DND-41 (cell line): ENCODE measurements at regions not wholly inside any gene's neighbourhood (a gene's known extent, or its start where the extent isn't known, plus 50 kb on each side); places are given as distances from the start of the nearest gene placed in this dataset.

Experiments used
- ATAC-seq: fragments of 200-7000 bp; cut with Tn5 transposase; 3 replicates; pipeline ENCODE4 v1.9.1; 2021; ENCODE audit warnings: low read depth; ENCODE audit not compliant: insufficient read depth
- DNase-seq: peaks from one replicate; pipeline ENCODE4 v3.0.0-alpha.2; 2020
- H2AFZ ChIP-seq: 2 replicates; pipeline ENCODE4 v1.6.0; 2012; ENCODE audit warnings: low read depth, low read length
- H3K27ac ChIP-seq: 2 replicates; pipeline ENCODE4 v1.5.1; 2012; ENCODE audit warnings: low read length, inconsistent platforms
- H3K27me3 ChIP-seq: fragments of 200-600 bp; sonication (generic); 2 replicates; pipeline ENCODE4 v1.6.0; 2012; ENCODE audit warnings: low read length, mild to moderate bottlenecking, inconsistent platforms; ENCODE audit not compliant: insufficient read depth, poor library complexity
- H3K36me3 ChIP-seq: 2 replicates; pipeline ENCODE4 v1.5.1; 2012; ENCODE audit warnings: low read length, inconsistent platforms; ENCODE audit not compliant: insufficient read depth
- H3K4me1 ChIP-seq: 2 replicates; pipeline ENCODE4 v1.5.1; 2012; ENCODE audit warnings: mild to moderate bottlenecking, low read length; ENCODE audit not compliant: insufficient read depth
- H3K4me2 ChIP-seq: 2 replicates; pipeline ENCODE4 v1.6.0; 2012; ENCODE audit warnings: mild to moderate bottlenecking, moderate library complexity, low read length, inconsistent platforms; ENCODE audit not compliant: insufficient read depth
- H3K4me3 ChIP-seq, 2 experiments: fragments of 200-600 bp in 1 of 2; shearing (Covaris generic) in 1 of 2; 2 replicates each; pipeline ENCODE4 v1.5.1; 2012 to 2016; ENCODE audit warnings: inconsistent platforms in 2 of 2, low read length in 2 of 2, mild to moderate bottlenecking in 2 of 2, low read depth in 1 of 2, moderate library complexity in 1 of 2
- H3K79me2 ChIP-seq: 2 replicates; pipeline ENCODE4 v1.6.0; 2012; ENCODE audit warnings: low read length, inconsistent platforms; ENCODE audit not compliant: insufficient read depth
- H3K9ac ChIP-seq: 2 replicates; pipeline ENCODE4 v1.6.0; 2012; ENCODE audit warnings: low read depth, mild to moderate bottlenecking, inconsistent platforms, low read length, moderate library complexity
- H3K9me3 ChIP-seq: 2 replicates; pipeline ENCODE4 v1.5.1; 2012; ENCODE audit warnings: low read length, moderate library complexity, mild to moderate bottlenecking, inconsistent platforms; ENCODE audit not compliant: insufficient read depth, severe bottlenecking
- H4K20me1 ChIP-seq: 2 replicates; pipeline ENCODE4 v1.6.0; 2012; ENCODE audit warnings: low read length; ENCODE audit not compliant: insufficient read depth
- CTCF ChIP-seq: IDR thresholded peaks from 2 replicates; pipeline ENCODE4 v1.5.1; 2012; ENCODE audit warnings: borderline replicate concordance, low read length, moderate library complexity, mild to moderate bottlenecking; ENCODE audit not compliant: poor library complexity, severe bottlenecking; ENCODE audit errors: extremely low read depth
- EZH2 ChIP-seq: IDR thresholded peaks from 3 replicates; pipeline ENCODE4 v1.6.1; 2012; ENCODE audit warnings: borderline replicate concordance, low read depth, mild to moderate bottlenecking, moderate library complexity, low read length, inconsistent platforms; ENCODE audit not compliant: severe bottlenecking

DNA sequence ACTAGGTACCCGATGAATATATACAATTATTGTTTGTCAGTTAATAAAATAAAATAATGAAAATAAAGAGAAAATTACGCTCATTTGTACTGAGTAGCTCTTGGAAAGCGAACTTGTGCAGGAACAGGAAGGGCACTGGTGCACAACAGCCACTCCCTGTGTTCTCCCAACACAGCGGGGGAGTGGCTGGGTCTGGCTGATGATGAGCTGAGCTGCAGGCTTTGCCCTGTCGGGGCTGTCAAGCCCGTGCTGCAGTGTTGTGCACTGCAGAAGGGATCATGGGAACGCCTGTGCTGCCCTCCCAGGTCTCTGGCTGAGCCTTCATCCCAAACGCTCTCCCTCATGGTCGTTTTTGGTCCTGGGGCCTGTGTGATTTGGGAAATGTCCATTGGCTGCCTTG lies 131.7 kb upstream of the MAP3K4 start:
- no peaks in the 10 kb centered on the region for H3K9me3 ChIP-seq
- DNase-seq (no peak), ATAC-seq (no peak)
- no peaks in the 10 kb centered on the region for H3K36me3 ChIP-seq
- H3K9ac ChIP-seq: no peak overlapping the region
- no peak overlapping the region for H3K4me2 ChIP-seq
- no peak overlapping the region for H3K27ac ChIP-seq
- H3K4me3 ChIP-seq: no peak overlapping the region
- H4K20me1 ChIP-seq: no peaks in the 10 kb centered on the region
- TF ChIP-seq EZH2: no peak
- TF ChIP-seq CTCF: no peak
- no peaks in the 10 kb centered on the region for H3K79me2 ChIP-seq
- H2AFZ ChIP-seq: no peak overlapping the region
- H3K4me1 ChIP-seq: no peaks in the 10 kb centered on the region
- H3K27me3 ChIP-seq: no peaks in the 10 kb centered on the region

DNA sequence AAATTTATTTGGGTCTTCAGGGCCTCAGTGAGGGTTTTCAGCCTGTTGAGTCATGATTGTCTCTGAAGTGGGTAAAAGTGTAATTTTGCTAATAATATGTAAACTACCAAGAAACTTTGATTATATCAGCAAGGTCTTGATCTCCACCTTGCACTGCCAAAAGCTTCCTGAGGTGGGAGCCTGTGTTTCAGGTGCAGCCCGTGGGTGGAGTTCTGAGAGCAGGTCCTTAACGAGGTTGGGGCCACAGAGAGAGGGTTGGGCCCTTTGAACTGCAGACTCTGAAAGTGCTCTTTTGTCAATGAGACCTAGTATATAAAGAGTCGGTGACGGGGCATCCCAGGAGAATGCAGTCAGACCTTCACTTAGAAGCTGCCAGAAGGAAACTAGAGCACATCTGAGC lies 129.7 kb upstream of the MAP3K4 start:
- no peak overlapping the region for H3K27ac ChIP-seq
- no peaks in the 10 kb centered on the region for H3K9me3 ChIP-seq
- no peaks in the 10 kb centered on the region for H3K79me2 ChIP-seq
- H3K4me2 ChIP-seq: no peak overlapping the region
- TF ChIP-seq EZH2 (no peak), CTCF (no peak)
- H3K9ac ChIP-seq: no peak overlapping the region
- no peak overlapping the region for H3K4me3 ChIP-seq
- no peaks in the 10 kb centered on the region for H3K4me1 ChIP-seq
- H3K36me3 ChIP-seq: no peaks in the 10 kb centered on the region
- ATAC-seq (no peak), DNase-seq (no peak)
- H2AFZ ChIP-seq: no peak overlapping the region
- H4K20me1 ChIP-seq: no peaks in the 10 kb centered on the region
- H3K27me3 ChIP-seq: no peaks in the 10 kb centered on the region

DNA sequence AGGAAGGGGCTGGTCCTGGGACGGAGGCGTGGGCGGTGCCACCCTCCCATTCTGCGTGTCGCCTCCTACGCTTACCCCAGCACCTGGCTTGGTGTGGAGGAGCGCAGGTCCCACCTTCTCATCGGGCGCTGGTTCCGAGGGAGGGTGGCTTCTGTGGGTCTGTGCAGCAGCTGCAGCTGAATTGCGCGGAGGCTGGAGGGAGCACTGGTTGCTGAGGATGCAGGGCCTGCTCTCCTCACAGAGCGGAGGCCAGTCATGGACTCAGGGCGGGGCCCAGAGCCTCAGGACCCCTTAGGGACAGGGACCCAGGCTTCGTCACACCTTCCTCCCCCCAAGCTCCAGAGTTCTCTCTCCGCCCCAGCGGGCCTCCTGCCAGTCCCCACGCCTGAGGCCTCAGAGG lies 127.8 kb upstream of the MAP3K4 start:
- DNase-seq (no peak), ATAC-seq (no peak)
- no peak for TF ChIP-seq CTCF
- H3K9me3 ChIP-seq: no peaks in the 10 kb centered on the region
- no peaks in the 10 kb centered on the region for H3K36me3 ChIP-seq
- H3K27me3 ChIP-seq: no peaks in the 10 kb centered on the region
- no peaks in the 10 kb centered on the region for H3K79me2 ChIP-seq
- H3K27ac ChIP-seq: no peak overlapping the region
- no peaks in the 10 kb centered on the region for H3K4me1 ChIP-seq
- H3K4me3 ChIP-seq: no peak overlapping the region
- no peaks in the 10 kb centered on the region for H4K20me1 ChIP-seq
- no peak overlapping the region for H3K4me2 ChIP-seq
- no peak overlapping the region for H2AFZ ChIP-seq
- H3K9ac ChIP-seq: no peak overlapping the region

DNA sequence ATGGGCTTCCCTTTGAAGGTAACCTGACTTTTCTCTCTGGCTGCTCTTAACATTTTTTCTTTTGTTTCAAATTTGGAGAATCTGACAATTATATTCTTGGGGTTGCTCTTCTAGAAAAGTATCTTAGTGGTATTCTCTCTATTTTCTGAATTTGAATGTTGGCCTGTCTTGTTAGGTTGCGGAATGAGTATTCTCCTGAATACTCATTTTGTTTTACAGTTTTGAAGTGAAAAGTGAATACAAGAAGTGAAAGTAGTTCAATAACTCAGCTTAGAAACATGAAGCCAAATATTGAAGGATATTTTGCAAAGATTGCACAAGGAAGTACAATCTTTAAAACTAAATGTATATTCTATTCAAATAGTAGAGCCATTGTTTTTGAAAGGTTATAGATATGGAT lies 120.2 kb upstream of the MAP3K4 start:
- Histone ChIP-seq H3K9me3 (no peaks in the 10 kb centered on the region), H3K27me3 (no peaks in the 10 kb centered on the region), H3K79me2 (no peaks in the 10 kb centered on the region), H3K4me2 (no peak overlapping the region), H3K27ac (no peak overlapping the region), H4K20me1 (no peaks in the 10 kb centered on the region), H3K4me1 (no peaks in the 10 kb centered on the region), H3K9ac (no peak overlapping the region), H2AFZ (no peak overlapping the region), H3K36me3 (no peaks in the 10 kb centered on the region), H3K4me3 (no peak overlapping the region)
- ATAC-seq (no peak), DNase-seq (no peak)
- TF ChIP-seq CTCF (no peak), EZH2 (no peak)
